Liver (tissue), 3 donors: ENCODE measurements at regions not wholly inside any gene's neighbourhood (a gene's known extent, or its start where the extent isn't known, plus 50 kb on each side); places are given as distances from the start of the nearest gene placed in this dataset.

Source experiments
- EGR1 ChIP-seq, 2 donors: IDR thresholded peaks; 2 replicates each; pipeline ENCODE4 v1.6.1; 2016 to 2018; ENCODE audit warnings: antibody characterized with exemption in 2 of 2, low read depth in 2 of 2
- GABPA ChIP-seq, 2 donors: IDR thresholded peaks in 1 of 2; conservative IDR thresholded peaks in 1 of 2; 2 replicates each; pipeline ENCODE4 v1.6.1; 2016; ENCODE audit warnings: antibody characterized with exemption in 2 of 2, mild to moderate bottlenecking in 1 of 2, moderate library complexity in 1 of 2
- HNF4G ChIP-seq: IDR thresholded peaks from 2 replicates; pipeline ENCODE4 v1.6.1; 2016; ENCODE audit warnings: antibody characterized with exemption
- RAD21 ChIP-seq, 2 donors: IDR thresholded peaks; 2 replicates each; pipeline ENCODE4 v1.6.1; 2016; ENCODE audit warnings: antibody characterized with exemption in 2 of 2, mild to moderate bottlenecking in 2 of 2
- REST ChIP-seq: IDR thresholded peaks from 2 replicates; pipeline ENCODE4 v1.6.1; 2016; ENCODE audit warnings: antibody characterized with exemption, mild to moderate bottlenecking
- SP1 ChIP-seq: IDR thresholded peaks from 2 replicates; pipeline ENCODE4 v1.6.1; 2018; ENCODE audit warnings: antibody characterized with exemption, mild to moderate bottlenecking
- TAF1 ChIP-seq: conservative IDR thresholded peaks from 2 replicates; pipeline ENCODE4 v1.6.1; 2016; ENCODE audit warnings: antibody characterized with exemption, mild to moderate bottlenecking
- YY1 ChIP-seq: IDR thresholded peaks from 2 replicates; pipeline ENCODE4 v1.6.1; 2016; ENCODE audit warnings: antibody characterized with exemption, mild to moderate bottlenecking
- ZBTB33 ChIP-seq: IDR thresholded peaks from 2 replicates; pipeline ENCODE4 v1.6.1; 2016; ENCODE audit warnings: antibody characterized with exemption
- TF ChIP-seq, protein P1 (sequence below): fragments of 150-350 bp; IDR thresholded peaks from 2 replicates; pipeline ENCODE4 v1.5.1; 2017; ENCODE audit warnings: improper control_type of control experiment, low read depth, low read length; ENCODE audit not compliant: missing input control
- donor health status: healthy.
- donor health status: healthy.

- TF ChIP-seq, protein P1, sequence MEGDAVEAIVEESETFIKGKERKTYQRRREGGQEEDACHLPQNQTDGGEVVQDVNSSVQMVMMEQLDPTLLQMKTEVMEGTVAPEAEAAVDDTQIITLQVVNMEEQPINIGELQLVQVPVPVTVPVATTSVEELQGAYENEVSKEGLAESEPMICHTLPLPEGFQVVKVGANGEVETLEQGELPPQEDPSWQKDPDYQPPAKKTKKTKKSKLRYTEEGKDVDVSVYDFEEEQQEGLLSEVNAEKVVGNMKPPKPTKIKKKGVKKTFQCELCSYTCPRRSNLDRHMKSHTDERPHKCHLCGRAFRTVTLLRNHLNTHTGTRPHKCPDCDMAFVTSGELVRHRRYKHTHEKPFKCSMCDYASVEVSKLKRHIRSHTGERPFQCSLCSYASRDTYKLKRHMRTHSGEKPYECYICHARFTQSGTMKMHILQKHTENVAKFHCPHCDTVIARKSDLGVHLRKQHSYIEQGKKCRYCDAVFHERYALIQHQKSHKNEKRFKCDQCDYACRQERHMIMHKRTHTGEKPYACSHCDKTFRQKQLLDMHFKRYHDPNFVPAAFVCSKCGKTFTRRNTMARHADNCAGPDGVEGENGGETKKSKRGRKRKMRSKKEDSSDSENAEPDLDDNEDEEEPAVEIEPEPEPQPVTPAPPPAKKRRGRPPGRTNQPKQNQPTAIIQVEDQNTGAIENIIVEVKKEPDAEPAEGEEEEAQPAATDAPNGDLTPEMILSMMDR = no peak
- no peak for TF ChIP-seq EGR1 (IDR thresholded peaks at IDR 0.05; ENCODE audit: low read depth in 2 of 2)
- TF ChIP-seq HNF4G = no peak
- TF ChIP-seq ZBTB33 = no peak
- TF ChIP-seq YY1 = no peak
- TF ChIP-seq TAF1 = no peak
- TF ChIP-seq RAD21 (IDR thresholded peaks at IDR 0.05) = no peak
- TF ChIP-seq SP1 = no peak
- TF ChIP-seq REST = no peak
- no peak for TF ChIP-seq GABPA (IDR thresholded peaks at IDR 0.05 in 1 of 2, conservative IDR thresholded peaks at IDR 0.05 in 1 of 2)
Measured at GRCh38 chr14:84959851-84960520, 570.0 kb upstream of the FLRT2 start.
